ENCODE measurements at regions not wholly inside any gene's neighbourhood (a gene's known extent, or its start where the extent isn't known, plus 50 kb on each side); places are given as distances from the start of the nearest gene placed in this dataset.

DNA sequence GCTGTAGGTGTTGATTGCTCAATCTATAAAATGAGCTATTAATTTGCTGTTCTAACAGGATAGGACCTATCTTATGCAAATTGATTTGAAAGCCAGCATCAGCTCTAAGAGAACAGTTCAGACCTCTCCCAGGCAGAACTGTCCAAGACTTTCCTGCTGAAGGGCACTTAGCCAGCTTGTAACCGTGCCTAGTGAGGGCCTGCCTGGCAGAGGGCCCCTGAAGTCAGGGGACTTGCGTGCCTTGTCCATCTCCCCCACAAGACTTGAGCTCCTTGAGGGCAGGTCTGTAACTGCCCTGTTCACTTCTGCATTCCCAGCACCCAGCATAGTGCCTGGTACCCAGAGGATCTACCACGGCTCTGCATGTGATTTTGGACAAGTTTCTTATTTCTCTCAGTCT lies 293.4 kb downstream of the CDK5RAP2 start:
- no peak for DNase-seq (ENCODE audit: low read depth in 1 of 2, low spot score in 1 of 2)
- Histone ChIP-seq H3K27ac (no peak overlapping the region), H3K4me3 (no peak overlapping the region), H3K36me3 (no peaks in the 10 kb centered on the region), H3K9me3 (ENCODE audit: low read depth) (no peaks in the 10 kb centered on the region), H3K27me3 (no peaks in the 10 kb centered on the region), H3K4me1 (ENCODE audit: low read depth) (no peaks in the 10 kb centered on the region)
- TF ChIP-seq, protein P1, sequence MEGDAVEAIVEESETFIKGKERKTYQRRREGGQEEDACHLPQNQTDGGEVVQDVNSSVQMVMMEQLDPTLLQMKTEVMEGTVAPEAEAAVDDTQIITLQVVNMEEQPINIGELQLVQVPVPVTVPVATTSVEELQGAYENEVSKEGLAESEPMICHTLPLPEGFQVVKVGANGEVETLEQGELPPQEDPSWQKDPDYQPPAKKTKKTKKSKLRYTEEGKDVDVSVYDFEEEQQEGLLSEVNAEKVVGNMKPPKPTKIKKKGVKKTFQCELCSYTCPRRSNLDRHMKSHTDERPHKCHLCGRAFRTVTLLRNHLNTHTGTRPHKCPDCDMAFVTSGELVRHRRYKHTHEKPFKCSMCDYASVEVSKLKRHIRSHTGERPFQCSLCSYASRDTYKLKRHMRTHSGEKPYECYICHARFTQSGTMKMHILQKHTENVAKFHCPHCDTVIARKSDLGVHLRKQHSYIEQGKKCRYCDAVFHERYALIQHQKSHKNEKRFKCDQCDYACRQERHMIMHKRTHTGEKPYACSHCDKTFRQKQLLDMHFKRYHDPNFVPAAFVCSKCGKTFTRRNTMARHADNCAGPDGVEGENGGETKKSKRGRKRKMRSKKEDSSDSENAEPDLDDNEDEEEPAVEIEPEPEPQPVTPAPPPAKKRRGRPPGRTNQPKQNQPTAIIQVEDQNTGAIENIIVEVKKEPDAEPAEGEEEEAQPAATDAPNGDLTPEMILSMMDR (IDR thresholded peaks at IDR 0.05; ENCODE audit: low read depth, low read length), result no peak

DNA sequence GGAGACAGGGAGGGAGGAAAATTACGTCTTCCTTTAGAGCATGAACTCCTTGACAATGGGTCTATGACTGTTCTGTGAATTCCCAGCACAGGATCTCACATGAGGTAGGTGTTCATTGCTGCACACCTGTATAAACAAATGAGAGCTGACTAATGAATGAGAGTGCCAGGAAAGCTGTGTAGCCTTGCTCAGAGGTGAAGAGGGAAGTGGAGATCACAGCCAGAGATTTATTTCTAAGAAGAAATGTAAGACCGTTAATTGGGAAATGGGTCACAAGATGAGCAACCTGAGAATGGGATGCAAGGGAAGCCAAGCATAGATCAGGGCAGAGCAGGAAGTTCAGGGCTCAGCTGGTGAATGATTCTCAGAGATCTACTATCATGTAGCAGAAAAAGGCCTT lies 295.1 kb downstream of the CDK5RAP2 start:
- Histone ChIP-seq H3K27me3 (no peaks in the 10 kb centered on the region), H3K4me3 (no peak overlapping the region), H3K36me3 (no peaks in the 10 kb centered on the region), H3K9me3 (ENCODE audit: low read depth) (no peaks in the 10 kb centered on the region), H3K27ac (no peak overlapping the region), H3K4me1 (ENCODE audit: low read depth) (no peaks in the 10 kb centered on the region)
- TF ChIP-seq, protein P1 (IDR thresholded peaks at IDR 0.05; ENCODE audit: low read depth, low read length), result no peak
- DNase-seq (ENCODE audit: low read depth in 1 of 2, low spot score in 1 of 2), result no peak

DNA sequence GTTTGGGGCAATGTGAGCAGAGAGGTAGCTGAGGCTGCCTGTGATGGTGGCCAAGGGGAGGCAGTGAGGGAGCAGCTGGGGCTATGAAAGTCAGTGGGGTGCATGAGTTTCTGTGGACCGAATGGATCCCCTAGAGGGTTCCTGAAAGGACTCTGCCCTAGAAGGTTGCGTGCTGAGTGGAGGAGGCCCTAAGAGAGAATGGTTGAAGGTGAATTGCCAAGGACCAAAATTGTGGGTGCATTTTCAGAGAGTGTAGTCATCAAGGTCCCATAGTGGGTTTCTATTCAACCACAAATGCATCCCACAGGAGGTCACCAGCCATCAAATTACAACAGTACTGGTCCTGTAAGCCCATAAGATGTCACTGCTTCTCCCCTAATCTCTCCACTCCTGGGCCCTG lies 298.3 kb downstream of the CDK5RAP2 start:
- DNase-seq (ENCODE audit: low read depth in 1 of 2, low spot score in 1 of 2), result no peak
- TF ChIP-seq, protein P1 (IDR thresholded peaks at IDR 0.05; ENCODE audit: low read depth, low read length), result no peak
- Histone ChIP-seq H3K36me3 (no peaks in the 10 kb centered on the region), H3K27me3 (no peaks in the 10 kb centered on the region), H3K4me3 (no peak overlapping the region), H3K9me3 (ENCODE audit: low read depth) (no peaks in the 10 kb centered on the region), H3K27ac (no peak overlapping the region), H3K4me1 (ENCODE audit: low read depth) (no peaks in the 10 kb centered on the region)

DNA sequence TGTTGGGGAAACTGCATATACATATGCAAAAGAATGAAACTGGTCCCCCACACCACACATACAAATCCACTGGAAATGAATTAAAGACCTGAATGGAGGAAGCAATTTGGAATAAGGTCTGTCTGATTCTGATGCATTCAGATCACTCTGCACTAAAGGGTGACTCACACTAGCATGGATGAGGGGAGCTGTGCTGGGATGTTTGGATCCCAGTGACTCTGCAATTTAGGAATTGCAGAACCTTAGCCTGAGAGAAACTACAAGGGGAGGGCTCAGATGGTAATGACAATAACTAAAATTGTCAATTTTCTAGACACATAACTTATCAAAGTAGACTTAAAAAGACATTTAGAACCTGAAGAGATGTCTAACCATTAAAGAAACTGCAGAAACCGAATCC lies 312.0 kb downstream of the CDK5RAP2 start:
- TF ChIP-seq, protein P1 (IDR thresholded peaks at IDR 0.05; ENCODE audit: low read depth, low read length), result no peak
- H3K36me3 ChIP-seq, result no peaks in the 10 kb centered on the region
- no peak overlapping the region for H3K4me3 ChIP-seq
- DNase-seq (ENCODE audit: low read depth in 1 of 2, low spot score in 1 of 2), result no peak
- H3K27me3 ChIP-seq, result no peaks in the 10 kb centered on the region
- no peak overlapping the region for H3K27ac ChIP-seq
- H3K9me3 ChIP-seq (ENCODE audit: low read depth), result no peaks in the 10 kb centered on the region
- no peaks in the 10 kb centered on the region for H3K4me1 ChIP-seq (ENCODE audit: low read depth)

DNA sequence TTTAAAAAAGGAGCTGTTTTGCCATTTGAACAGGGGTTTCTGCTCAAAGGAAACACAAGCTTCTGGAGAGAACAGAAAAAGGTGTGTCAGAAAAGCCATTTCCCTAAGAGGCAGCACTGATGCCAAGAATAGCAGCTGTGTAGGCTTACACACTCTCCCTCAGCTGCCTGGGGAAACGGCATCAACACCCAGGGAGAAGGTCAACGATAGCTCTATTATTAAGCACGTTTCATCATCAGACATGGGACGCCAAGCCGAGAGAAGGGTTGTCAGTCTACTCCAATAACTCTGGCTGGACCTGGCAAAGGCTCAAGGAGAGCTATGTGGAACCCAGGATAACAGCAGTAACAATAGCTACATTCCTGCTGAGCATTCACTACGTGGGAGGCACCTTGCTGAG lies 314.2 kb downstream of the CDK5RAP2 start:
- Histone ChIP-seq H3K36me3 (no peaks in the 10 kb centered on the region), H3K27ac (no peak overlapping the region), H3K4me1 (ENCODE audit: low read depth) (no peaks in the 10 kb centered on the region), H3K9me3 (ENCODE audit: low read depth) (no peaks in the 10 kb centered on the region), H3K4me3 (no peak overlapping the region), H3K27me3 (no peaks in the 10 kb centered on the region)
- peak; percentile 10 to 20 for DNase-seq (ENCODE audit: low read depth in 1 of 2, low spot score in 1 of 2)
- TF ChIP-seq, protein P1 (IDR thresholded peaks at IDR 0.05; ENCODE audit: low read depth, low read length), result no peak

DNA sequence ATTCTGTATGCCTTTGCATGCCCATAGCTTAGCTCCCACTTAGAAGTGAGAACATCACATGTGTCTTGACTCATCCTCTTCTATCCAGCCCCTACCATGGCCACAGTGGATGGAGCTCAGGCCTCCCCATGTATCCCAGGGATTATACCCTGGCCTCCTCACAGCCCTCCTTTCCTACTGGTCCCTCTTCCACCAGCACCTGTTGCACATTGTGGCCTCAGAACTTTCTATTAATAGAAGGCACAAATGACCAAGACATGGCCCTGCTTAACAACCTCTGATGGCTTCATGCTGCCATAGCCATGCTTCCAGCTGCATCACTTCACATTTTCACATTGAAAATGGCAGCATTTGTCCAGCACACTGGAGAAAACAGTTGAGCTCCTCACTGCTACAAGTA lies 315.4 kb downstream of the CDK5RAP2 start:
- Histone ChIP-seq H3K27ac (no peak overlapping the region), H3K27me3 (no peaks in the 10 kb centered on the region), H3K4me3 (no peak overlapping the region), H3K36me3 (no peaks in the 10 kb centered on the region), H3K4me1 (ENCODE audit: low read depth) (no peaks in the 10 kb centered on the region), H3K9me3 (ENCODE audit: low read depth) (no peaks in the 10 kb centered on the region)
- TF ChIP-seq, protein P1 (IDR thresholded peaks at IDR 0.05; ENCODE audit: low read depth, low read length), result no peak
- DNase-seq (ENCODE audit: low read depth in 1 of 2, low spot score in 1 of 2), result no peak

Measured in cardiac muscle cell (in vitro differentiated cells and primary cell).